ENCODE measurements at regions not wholly inside any gene's neighbourhood (a gene's known extent, or its start where the extent isn't known, plus 50 kb on each side); places are given as distances from the start of the nearest gene placed in this dataset.

DNA sequence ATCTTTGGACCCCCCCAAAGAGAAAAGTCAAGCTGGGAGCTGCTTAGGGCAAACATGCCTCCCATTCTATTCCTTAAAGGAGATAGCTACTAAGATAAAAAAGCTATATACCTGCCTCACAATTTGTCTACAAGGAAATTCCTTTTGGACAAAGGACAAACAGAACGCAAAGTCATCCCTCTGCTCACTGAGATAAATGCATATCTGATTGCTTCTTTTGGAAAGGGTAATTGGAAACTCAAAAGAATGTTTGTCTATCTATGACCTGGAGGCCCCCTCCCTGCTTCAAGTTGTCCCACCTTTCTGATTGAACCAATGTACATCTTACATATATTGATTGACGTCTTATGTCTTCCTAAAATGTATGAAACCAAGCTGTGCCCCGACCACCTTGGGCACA lies 80.9 kb upstream of the FUT8 start:
- no peaks in the 10 kb centered on the region for H3K79me2 ChIP-seq (ENCODE audit: insufficient read depth, low read length)
- H3K9me2 ChIP-seq (replicated peaks; ENCODE audit: insufficient read depth, low read length): no peaks in the 10 kb centered on the region
- H3K27me3 ChIP-seq (ENCODE audit: low read length): no peaks in the 10 kb centered on the region
- H3K36me3 ChIP-seq (ENCODE audit: low read length): no peaks in the 10 kb centered on the region
- H3K9ac ChIP-seq (ENCODE audit: low read length): no peak overlapping the region
- TF ChIP-seq, protein P1, sequence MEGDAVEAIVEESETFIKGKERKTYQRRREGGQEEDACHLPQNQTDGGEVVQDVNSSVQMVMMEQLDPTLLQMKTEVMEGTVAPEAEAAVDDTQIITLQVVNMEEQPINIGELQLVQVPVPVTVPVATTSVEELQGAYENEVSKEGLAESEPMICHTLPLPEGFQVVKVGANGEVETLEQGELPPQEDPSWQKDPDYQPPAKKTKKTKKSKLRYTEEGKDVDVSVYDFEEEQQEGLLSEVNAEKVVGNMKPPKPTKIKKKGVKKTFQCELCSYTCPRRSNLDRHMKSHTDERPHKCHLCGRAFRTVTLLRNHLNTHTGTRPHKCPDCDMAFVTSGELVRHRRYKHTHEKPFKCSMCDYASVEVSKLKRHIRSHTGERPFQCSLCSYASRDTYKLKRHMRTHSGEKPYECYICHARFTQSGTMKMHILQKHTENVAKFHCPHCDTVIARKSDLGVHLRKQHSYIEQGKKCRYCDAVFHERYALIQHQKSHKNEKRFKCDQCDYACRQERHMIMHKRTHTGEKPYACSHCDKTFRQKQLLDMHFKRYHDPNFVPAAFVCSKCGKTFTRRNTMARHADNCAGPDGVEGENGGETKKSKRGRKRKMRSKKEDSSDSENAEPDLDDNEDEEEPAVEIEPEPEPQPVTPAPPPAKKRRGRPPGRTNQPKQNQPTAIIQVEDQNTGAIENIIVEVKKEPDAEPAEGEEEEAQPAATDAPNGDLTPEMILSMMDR (IDR thresholded peaks at IDR 0.05; ENCODE audit: insufficient read depth, low read length, poor library complexity, severe bottlenecking): no peak
- no peak for TF ChIP-seq EZH2phosphoT487 (conservative IDR thresholded peaks at IDR 0.05; ENCODE audit: low read length)
- no peaks in the 10 kb centered on the region for H4K20me1 ChIP-seq (ENCODE audit: low read depth, low read length)
- no peak overlapping the region for H3K4me2 ChIP-seq (ENCODE audit: low read depth, low read length, poor library complexity, severe bottlenecking)
- H3K27ac ChIP-seq (ENCODE audit: low read depth, low read length): no peak overlapping the region
- no peaks in the 10 kb centered on the region for H3K9me3 ChIP-seq (ENCODE audit: insufficient read depth, low read length)
- H3K4me3 ChIP-seq (ENCODE audit: insufficient read depth, low read length, poor library complexity, severe bottlenecking): no peak overlapping the region
- no peak overlapping the region for H2AFZ ChIP-seq (ENCODE audit: low read depth, low read length, severe bottlenecking)
- no peaks in the 10 kb centered on the region for H3F3A ChIP-seq (ENCODE audit: insufficient read depth)

DNA sequence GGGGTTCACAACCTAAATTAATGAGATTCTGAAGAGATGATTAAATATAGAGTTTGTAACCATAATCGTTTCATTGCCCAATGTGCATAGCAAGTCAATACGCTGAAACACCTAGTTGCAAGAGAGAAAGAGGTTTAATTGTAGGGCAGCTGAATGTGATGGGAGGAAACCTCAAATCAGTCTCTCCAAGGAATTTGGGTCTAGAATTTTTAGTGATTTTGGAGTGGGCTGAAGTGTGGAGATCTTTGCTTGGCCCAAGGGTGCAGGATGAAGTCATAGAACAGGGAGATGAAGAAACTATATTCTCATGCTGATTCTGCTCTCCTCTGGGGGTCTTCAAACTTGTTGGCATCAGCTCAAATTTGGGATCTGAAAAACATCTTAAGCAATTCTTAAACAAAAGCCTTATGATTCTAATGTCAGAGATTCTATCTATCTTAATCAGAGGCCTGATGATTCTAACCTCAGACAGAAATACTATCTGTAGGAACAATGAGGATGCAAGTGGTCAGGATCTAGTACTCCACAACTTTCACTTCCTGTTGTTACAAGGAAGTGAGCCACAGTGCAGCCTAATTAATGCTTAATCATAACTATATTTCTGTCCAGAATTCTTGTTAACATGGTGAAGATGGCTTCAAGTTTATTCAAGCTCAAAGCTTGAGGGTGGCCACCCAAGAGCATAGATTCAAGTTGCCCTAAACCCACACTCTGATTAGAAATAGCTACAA lies 80.2 kb upstream of the FUT8 start:
- TF ChIP-seq, protein P1 (IDR thresholded peaks at IDR 0.05; ENCODE audit: insufficient read depth, low read length, poor library complexity, severe bottlenecking): no peak
- TF ChIP-seq EZH2phosphoT487 (conservative IDR thresholded peaks at IDR 0.05; ENCODE audit: low read length): no peak
- no peak overlapping the region for H3K27ac ChIP-seq (ENCODE audit: low read depth, low read length)

DNA sequence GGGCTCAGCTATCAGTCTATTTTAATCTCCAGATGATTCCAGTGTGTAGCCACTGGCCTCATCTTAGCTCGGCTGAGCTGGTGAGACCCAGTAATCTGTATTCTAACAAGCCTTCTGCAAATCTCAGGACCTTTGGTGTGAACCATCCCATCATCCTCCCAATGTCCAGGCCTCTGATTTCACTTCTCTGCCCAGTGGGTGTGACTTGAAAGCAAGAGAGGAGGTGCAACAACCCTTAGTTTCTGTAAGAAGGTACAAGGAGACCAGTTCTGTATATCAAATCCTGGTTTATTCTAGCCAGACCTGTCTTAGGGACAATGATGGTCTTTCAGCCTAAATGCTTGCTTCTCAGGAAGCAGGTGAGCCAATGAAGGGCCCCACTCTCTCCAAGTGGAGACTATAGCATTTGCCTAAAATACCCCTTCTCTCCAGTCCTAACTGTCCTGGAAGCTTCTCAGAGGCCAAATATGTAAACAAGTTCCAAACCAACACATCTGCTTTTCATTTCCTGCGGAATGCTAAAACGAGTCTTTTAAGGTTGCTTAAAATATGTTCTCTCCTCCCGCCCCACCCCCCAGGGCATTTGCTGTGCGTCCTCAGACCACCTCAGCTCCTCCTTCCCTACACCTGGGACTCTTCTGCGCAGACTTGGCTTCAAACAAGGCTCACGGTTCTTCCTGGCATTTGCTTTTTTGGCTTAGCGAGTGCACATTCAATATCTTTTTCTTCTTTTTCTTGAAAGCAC lies 78.4 kb upstream of the FUT8 start:
- Histone ChIP-seq H2AFZ (ENCODE audit: low read depth, low read length, severe bottlenecking) (no peak overlapping the region), H3K27ac (ENCODE audit: low read depth, low read length) (no peak overlapping the region), H3K9me3 (ENCODE audit: insufficient read depth, low read length) (no peaks in the 10 kb centered on the region), H3F3A (ENCODE audit: insufficient read depth) (no peaks in the 10 kb centered on the region), H3K79me2 (ENCODE audit: insufficient read depth, low read length) (no peaks in the 10 kb centered on the region), H3K9me2 (replicated peaks; ENCODE audit: insufficient read depth, low read length) (no peaks in the 10 kb centered on the region), H3K36me3 (ENCODE audit: low read length) (no peaks in the 10 kb centered on the region), H3K9ac (ENCODE audit: low read length) (no peak overlapping the region), H3K27me3 (ENCODE audit: low read length) (no peaks in the 10 kb centered on the region), H3K4me2 (ENCODE audit: low read depth, low read length, poor library complexity, severe bottlenecking) (no peak overlapping the region), H3K4me3 (ENCODE audit: insufficient read depth, low read length, poor library complexity, severe bottlenecking) (no peak overlapping the region), H4K20me1 (ENCODE audit: low read depth, low read length) (no peaks in the 10 kb centered on the region)
- TF ChIP-seq, protein P1 (IDR thresholded peaks at IDR 0.05; ENCODE audit: insufficient read depth, low read length, poor library complexity, severe bottlenecking): no peak
- no peak for TF ChIP-seq EZH2phosphoT487 (conservative IDR thresholded peaks at IDR 0.05; ENCODE audit: low read length)

More for the DNA sequence above, 80.2 kb upstream of the FUT8 start:
- Histone ChIP-seq H3F3A (ENCODE audit: insufficient read depth) (no peaks in the 10 kb centered on the region), H3K4me2 (ENCODE audit: low read depth, low read length, poor library complexity, severe bottlenecking) (no peak overlapping the region), H3K4me3 (ENCODE audit: insufficient read depth, low read length, poor library complexity, severe bottlenecking) (no peak overlapping the region), H3K9ac (ENCODE audit: low read length) (no peak overlapping the region), H3K36me3 (ENCODE audit: low read length) (no peaks in the 10 kb centered on the region), H3K79me2 (ENCODE audit: insufficient read depth, low read length) (no peaks in the 10 kb centered on the region), H4K20me1 (ENCODE audit: low read depth, low read length) (no peaks in the 10 kb centered on the region), H2AFZ (ENCODE audit: low read depth, low read length, severe bottlenecking) (no peak overlapping the region), H3K9me2 (replicated peaks; ENCODE audit: insufficient read depth, low read length) (no peaks in the 10 kb centered on the region), H3K27me3 (ENCODE audit: low read length) (no peaks in the 10 kb centered on the region), H3K9me3 (ENCODE audit: insufficient read depth, low read length) (no peaks in the 10 kb centered on the region)

All from SU-DHL-6 (cell line).